ENCODE measurements at regions not wholly inside any gene's neighbourhood (a gene's known extent, or its start where the extent isn't known, plus 50 kb on each side); places are given as distances from the start of the nearest gene placed in this dataset.

DNA sequence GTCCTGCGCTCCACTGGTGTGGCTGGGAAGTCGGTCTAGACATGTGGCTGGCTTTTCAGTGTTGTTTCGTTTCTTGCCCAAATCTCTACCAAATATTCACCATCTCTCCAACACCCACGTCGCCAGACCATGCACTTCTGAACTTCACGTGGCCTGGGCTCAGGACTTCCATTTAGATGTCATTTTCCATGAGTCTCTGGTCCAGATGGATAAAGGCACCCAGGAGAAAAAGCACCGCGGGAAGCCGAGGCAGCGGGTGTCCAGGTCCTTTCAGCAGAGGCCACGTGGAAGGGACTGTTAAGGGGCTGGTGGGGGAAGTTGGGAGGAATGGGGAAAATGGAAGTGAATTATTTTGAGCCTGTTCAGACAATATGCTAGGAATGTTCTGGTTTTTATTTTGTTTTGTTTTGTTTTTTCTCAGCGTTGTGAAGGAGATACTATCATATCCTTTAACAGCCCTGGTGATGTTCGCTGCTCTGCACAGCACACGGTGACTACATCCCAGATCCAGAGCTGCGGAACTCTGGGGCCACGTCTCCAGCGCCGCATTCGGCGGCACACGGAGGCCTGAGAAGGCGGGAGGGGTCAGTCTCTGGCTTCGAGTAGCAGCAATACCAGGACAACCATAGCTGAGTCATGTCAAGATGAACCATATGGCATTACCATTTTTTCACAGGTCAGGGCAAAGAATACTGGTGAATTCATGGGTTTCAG is 230.3 kb downstream of the THBS2 start:
- Histone ChIP-seq H3K27me3 (ENCODE audit: control insufficient read depth, insufficient read depth, low read length) (no peaks in the 10 kb centered on the region), H3K36me3 (ENCODE audit: control insufficient read depth, insufficient read depth, low read length) (no peaks in the 10 kb centered on the region), H3K4me3 (ENCODE audit: low read depth, low read length) (no peak overlapping the region)
- DNase-seq (ENCODE audit: low read depth) = no peak
- TF ChIP-seq, protein P1, sequence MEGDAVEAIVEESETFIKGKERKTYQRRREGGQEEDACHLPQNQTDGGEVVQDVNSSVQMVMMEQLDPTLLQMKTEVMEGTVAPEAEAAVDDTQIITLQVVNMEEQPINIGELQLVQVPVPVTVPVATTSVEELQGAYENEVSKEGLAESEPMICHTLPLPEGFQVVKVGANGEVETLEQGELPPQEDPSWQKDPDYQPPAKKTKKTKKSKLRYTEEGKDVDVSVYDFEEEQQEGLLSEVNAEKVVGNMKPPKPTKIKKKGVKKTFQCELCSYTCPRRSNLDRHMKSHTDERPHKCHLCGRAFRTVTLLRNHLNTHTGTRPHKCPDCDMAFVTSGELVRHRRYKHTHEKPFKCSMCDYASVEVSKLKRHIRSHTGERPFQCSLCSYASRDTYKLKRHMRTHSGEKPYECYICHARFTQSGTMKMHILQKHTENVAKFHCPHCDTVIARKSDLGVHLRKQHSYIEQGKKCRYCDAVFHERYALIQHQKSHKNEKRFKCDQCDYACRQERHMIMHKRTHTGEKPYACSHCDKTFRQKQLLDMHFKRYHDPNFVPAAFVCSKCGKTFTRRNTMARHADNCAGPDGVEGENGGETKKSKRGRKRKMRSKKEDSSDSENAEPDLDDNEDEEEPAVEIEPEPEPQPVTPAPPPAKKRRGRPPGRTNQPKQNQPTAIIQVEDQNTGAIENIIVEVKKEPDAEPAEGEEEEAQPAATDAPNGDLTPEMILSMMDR (IDR thresholded peaks at IDR 0.05; ENCODE audit: insufficient read depth, low read length, poor library complexity, severe bottlenecking) = no peak

DNA sequence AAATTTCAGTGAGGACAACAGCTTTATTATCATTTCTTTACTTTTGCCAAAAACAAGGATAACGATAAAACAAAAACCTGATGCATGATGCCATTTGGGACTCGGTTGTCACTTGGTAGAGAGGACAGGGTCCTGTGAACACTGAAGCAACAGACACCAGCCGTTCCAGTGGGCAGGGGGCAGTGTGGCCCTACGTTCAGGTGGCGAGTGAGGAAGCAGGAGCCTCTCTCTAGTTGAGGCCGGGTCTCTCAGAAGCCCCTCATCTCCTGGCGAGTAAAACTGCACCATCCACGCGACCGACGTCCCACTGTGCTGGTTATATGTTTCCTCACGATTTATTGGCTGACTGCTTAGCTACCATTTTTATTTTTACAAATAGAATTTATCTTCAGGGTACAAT is 231.6 kb downstream of the THBS2 start:
- H3K36me3 ChIP-seq (ENCODE audit: control insufficient read depth, insufficient read depth, low read length) = no peaks in the 10 kb centered on the region
- DNase-seq (ENCODE audit: low read depth) = no peak
- TF ChIP-seq, protein P1 (IDR thresholded peaks at IDR 0.05; ENCODE audit: insufficient read depth, low read length, poor library complexity, severe bottlenecking) = no peak
- no peaks in the 10 kb centered on the region for H3K27me3 ChIP-seq (ENCODE audit: control insufficient read depth, insufficient read depth, low read length)
- no peak overlapping the region for H3K4me3 ChIP-seq (ENCODE audit: low read depth, low read length)

DNA sequence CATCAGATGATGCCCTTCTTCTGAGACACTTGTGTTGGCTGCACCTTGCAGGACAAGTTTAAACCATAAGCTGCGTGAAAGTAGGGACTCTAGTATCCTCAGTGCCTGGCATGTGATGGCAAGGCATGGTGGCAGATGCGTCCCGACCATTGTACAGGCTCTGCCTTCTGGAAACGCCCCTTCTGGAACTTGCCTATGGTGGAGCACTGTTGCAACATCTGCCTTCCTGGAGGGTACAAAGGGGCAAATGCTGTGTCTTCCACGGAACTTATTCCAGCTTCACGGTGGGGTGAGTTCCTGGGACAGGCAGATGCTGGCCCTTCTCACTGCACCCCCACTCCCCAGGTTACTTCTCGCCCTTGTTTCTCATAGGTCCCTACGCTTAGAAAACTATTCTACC is 232.8 kb downstream of the THBS2 start:
- Histone ChIP-seq H3K4me3 (ENCODE audit: low read depth, low read length) (no peak overlapping the region), H3K36me3 (ENCODE audit: control insufficient read depth, insufficient read depth, low read length) (no peaks in the 10 kb centered on the region), H3K27me3 (ENCODE audit: control insufficient read depth, insufficient read depth, low read length) (no peaks in the 10 kb centered on the region)
- no peak for DNase-seq (ENCODE audit: low read depth)
- TF ChIP-seq, protein P1 (IDR thresholded peaks at IDR 0.05; ENCODE audit: insufficient read depth, low read length, poor library complexity, severe bottlenecking) = no peak

DNA sequence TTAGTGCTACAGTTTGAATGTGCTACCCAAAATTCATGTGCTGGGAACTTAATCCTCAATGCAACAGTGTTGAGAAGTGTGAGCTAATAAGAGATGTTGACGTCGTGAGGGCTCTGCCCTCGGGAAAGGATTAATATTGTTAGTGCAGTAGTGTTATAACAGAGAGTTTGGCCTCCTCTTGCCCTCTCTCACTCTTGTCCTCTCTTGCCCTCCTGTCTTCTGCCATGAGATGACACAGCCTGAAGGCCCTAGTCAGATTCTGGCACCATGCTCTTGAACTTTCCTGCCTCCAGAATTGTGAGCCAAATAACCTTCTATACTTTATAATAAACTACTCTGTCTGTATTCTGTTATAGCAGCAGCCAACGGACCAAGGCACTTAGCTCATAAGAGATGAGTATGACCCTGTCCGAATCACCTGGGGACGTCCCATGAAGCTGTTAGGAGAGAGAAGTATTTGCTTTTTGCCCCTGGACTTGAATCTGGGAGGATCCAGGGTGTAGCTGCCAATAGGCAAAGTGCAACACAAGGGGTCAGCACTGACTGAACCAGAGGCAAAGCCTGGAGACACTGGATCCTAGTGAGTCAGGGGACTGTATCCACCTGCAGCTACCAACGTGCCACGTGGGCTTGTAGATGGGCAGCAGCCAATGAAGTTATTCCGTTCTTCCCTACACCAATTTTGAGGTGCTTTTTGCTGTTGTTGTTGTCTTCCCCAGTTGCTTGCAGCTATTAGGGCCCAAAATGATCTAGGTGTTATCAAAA is 233.7 kb downstream of the THBS2 start:
- no peak for DNase-seq (ENCODE audit: low read depth)
- H3K27me3 ChIP-seq (ENCODE audit: control insufficient read depth, insufficient read depth, low read length) = no peaks in the 10 kb centered on the region
- H3K36me3 ChIP-seq (ENCODE audit: control insufficient read depth, insufficient read depth, low read length) = no peaks in the 10 kb centered on the region
- TF ChIP-seq, protein P1 (IDR thresholded peaks at IDR 0.05; ENCODE audit: insufficient read depth, low read length, poor library complexity, severe bottlenecking) = peak; percentile 14
- H3K4me3 ChIP-seq (ENCODE audit: low read depth, low read length) = no peak overlapping the region

DNA sequence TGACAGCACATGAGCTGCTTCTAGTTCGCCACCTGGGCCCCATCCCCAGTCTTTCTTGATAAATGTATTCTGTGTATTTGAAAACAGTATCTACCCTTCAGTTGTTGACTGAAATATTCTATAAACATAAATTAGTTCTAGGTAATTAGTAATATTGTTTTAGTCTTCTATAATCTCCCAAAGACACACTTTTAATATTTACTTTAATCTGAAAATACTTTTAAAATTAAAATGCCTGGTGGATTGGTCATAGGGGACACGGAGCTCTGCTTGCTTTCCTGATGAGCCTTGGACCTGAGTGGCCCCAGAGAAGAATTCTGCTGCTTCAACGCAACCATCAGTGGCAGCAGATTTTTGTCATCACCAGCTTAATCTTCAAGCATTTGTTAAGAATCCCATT is 234.5 kb downstream of the THBS2 start:
- H3K36me3 ChIP-seq (ENCODE audit: control insufficient read depth, insufficient read depth, low read length) = no peaks in the 10 kb centered on the region
- H3K4me3 ChIP-seq (ENCODE audit: low read depth, low read length) = no peak overlapping the region
- no peak for DNase-seq (ENCODE audit: low read depth)
- TF ChIP-seq, protein P1 (IDR thresholded peaks at IDR 0.05; ENCODE audit: insufficient read depth, low read length, poor library complexity, severe bottlenecking) = no peak
- no peaks in the 10 kb centered on the region for H3K27me3 ChIP-seq (ENCODE audit: control insufficient read depth, insufficient read depth, low read length)
